OCI-LY7 (cell line): ENCODE measurements at regions not wholly inside any gene's neighbourhood (a gene's known extent, or its start where the extent isn't known, plus 50 kb on each side); places are given as distances from the start of the nearest gene placed in this dataset.

Experiments used
- EZH2phosphoT487 ChIP-seq: fragments of 200-600 bp; sonication (generic); IDR thresholded peaks from 2 replicates; pipeline ENCODE4 v1.6.1; 2018; ENCODE audit warnings: low read depth, borderline replicate concordance, mild to moderate bottlenecking, mixed run types, antibody characterized with exemption, low read length, moderate library complexity, mixed read lengths
- TF ChIP-seq, protein P1 (sequence below): fragments of 200-600 bp; sonication (generic); conservative IDR thresholded peaks from 2 replicates; pipeline ENCODE4 v1.5.1; 2014; ENCODE audit warnings: mild to moderate bottlenecking, antibody characterized with exemption, low read length, moderate library complexity, mixed read lengths

- TF ChIP-seq, protein P1, sequence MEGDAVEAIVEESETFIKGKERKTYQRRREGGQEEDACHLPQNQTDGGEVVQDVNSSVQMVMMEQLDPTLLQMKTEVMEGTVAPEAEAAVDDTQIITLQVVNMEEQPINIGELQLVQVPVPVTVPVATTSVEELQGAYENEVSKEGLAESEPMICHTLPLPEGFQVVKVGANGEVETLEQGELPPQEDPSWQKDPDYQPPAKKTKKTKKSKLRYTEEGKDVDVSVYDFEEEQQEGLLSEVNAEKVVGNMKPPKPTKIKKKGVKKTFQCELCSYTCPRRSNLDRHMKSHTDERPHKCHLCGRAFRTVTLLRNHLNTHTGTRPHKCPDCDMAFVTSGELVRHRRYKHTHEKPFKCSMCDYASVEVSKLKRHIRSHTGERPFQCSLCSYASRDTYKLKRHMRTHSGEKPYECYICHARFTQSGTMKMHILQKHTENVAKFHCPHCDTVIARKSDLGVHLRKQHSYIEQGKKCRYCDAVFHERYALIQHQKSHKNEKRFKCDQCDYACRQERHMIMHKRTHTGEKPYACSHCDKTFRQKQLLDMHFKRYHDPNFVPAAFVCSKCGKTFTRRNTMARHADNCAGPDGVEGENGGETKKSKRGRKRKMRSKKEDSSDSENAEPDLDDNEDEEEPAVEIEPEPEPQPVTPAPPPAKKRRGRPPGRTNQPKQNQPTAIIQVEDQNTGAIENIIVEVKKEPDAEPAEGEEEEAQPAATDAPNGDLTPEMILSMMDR: no peak
- TF ChIP-seq EZH2phosphoT487: no peak
Measured at GRCh38 chr2:58641001-58641400, 399.9 kb upstream of the FANCL start.
